NCI-H446 (cell line): ENCODE measurements at regions not wholly inside any gene's neighbourhood (a gene's known extent, or its start where the extent isn't known, plus 50 kb on each side); places are given as distances from the start of the nearest gene placed in this dataset.
A peak's percentile ranks its signal among the peaks of the same experiment; 100 is the strongest.
"Not testable (repeated sequence)": the region's sequence is repeated elsewhere in the genome, so short reads cannot be mapped to it uniquely, and the experiment has no call there.

Experiments used
- DNase-seq, 2 experiments: peaks; one replicate each; lab custom pipeline; 2025; lab: John Stamatoyannopoulos, UW

GRCh38 chr13:50417597-50417996, 402.4 kb downstream of the KCNRG start:
- DNase-seq: no peak

DNA sequence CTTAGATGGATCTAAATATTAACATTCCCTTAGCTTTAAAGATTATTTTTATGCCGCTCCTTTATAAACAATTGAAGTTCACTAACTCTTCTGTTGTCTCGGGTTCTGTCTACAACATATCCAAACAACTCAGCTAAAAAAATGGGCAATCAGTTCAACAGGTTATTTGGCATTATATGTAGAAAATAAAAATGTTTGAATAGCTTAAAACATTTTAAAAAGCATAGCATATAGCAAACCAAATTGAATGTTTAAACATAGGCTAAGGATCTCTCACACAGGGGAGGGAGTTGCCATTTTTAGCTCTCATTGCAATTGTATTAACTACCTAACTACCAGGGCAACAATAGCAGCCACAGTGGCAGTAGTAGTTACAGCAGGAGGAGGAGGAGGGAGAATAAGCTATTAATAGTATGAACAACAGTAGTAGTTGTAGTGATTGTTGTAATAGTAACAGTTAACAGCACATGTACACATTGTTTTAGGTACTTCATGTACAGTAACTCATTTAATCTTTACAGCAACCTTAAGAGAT, 404.2 kb downstream of the KCNRG start:
- DNase-seq: no peak

DNA sequence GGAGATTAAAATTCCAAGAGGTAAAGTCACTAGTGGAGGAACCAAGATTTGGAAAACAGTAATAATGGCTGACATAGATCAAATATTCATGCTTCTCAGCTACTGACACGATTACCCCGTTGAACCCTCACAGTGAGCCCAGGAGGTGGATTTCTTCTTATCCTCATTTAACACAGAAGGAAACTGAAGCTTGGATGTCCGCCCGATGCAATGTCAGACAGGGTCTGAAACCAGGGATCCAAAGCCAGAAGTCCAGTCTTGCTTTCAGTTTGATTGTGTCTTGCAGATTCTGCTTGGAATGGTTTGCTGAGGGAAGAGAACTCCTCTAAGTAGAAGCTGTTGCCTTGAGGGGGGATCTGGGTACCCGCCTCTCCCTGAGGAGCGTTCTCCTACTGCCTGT, 404.7 kb downstream of the KCNRG start:
- DNase-seq: no peak

DNA sequence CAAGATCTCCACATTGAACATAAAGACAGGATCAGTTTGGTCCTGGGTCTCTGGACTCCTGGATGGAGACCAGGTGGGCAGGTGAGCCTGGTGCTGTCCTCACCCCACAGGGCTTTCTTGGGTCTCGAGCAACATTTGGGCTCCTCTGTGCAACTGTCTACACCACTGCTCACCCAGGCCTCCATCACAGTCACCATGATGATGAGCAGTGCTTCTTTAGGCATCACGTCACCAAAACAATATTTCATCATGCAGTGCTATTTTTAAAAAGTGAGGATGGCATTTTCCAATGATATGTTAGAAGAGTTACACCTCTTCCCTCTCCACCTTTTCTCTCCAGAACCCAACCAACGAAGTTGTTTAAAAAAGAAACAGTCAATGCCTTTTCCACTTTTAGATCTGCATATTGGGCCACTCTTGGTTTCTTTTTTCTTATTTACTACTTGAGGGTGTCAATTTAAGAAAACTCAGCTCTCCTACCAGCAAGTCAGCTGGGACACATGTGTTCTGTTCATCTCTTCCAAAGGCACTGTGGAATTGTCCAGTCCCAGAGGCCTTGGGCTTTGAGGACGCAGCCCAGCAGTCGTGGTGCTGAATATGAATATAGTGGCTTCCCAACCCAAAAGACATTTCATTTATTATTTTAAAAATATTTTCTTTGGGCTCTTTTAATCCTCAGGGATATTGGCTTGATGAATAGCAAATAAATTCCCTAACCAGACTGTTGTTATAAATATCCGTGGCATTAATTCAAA, 405.7 kb downstream of the KCNRG start:
- no peak for DNase-seq

GRCh38 chr13:50421473-50422130, 406.4 kb downstream of the KCNRG start:
- no peak for DNase-seq

DNA sequence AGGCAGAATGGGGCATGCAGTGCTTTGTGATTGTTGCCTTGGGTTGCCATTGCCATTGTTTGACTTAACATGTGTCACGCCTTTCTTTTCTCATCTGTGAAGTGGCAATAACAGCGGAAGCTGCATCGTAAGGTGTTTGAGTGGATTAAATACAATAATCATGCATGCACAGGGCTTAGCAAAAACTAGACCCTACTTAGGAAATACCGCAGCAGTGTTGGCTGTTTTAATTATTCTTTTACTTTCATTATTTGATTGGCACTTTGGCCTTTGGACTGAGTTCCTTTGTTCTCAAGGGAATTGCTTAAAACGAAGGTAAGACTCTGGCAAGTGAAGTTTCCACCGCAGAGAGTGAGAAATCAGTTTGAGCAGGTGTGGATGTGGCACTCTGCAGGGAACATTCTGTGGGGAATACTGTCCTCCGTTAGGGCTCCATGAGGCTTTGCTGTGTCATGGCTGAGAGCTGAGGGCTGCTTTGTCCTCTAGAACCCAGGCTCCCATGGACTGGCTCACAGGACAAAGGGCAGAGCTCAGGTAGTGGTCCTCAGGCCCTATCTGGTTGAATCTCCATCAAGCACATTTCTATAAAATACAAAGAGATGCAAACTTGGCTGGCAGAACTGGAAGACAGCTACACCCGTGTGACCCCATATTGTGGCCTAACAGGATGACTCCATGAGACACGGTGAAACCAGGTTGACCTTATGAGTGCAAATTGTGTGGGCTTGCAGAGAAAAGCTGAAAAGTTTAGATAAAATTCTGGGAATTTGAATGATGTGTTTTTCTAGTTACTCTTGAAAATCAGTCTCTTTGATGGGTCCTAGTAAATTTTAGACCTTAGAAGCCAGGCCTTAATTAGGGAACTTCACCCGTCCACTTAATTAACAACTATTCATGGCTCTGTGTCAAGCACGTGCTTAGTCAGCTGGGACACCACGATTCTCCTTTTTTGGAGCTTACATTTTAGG, 407.2 kb downstream of the KCNRG start:
- no peak for DNase-seq

GRCh38 chr13:50424993-50425392, 409.7 kb downstream of the KCNRG start:
- DNase-seq: no peak

DNA sequence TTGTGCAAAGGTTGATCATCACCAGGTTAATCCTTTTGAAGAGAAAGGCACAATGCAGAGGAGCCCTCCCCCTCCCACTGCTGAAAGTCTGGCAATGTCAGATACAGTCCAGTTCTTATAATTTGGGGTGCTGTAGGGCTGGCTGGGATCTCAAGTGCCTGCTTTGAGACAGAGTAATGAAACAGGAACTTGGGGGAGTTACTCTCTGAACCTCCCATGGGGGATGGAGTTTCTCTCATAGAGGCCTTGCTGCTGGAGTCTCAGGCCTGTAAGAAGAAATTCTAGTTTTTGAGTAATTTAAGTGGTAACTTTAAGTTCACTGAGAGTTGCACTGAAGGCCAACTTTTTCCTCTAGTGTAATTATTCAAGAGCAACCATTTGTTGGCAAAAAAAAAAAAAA, 410.5 kb downstream of the KCNRG start:
- no peak for DNase-seq

DNA sequence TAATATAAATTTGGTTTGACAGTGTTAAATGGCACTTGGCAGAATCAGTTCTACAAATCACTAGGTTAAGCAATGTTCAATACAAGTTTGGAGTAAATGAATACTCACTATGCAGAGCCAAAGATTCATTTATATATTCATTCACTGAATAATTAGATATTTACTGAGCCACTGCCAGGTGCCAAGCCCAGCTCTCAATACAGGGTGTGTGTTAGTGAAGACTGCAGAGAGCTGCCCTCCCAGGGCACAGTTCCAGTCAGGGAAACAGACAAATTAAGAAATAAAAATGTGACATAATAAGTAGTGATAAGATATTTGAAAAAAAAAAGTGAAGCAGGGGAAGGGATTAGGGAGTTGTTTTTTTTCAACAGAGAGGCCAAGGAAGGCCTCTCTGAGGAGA, 411.7 kb downstream of the KCNRG start:
- peak in 1 of 2 experiments; percentile 48 for DNase-seq

DNA sequence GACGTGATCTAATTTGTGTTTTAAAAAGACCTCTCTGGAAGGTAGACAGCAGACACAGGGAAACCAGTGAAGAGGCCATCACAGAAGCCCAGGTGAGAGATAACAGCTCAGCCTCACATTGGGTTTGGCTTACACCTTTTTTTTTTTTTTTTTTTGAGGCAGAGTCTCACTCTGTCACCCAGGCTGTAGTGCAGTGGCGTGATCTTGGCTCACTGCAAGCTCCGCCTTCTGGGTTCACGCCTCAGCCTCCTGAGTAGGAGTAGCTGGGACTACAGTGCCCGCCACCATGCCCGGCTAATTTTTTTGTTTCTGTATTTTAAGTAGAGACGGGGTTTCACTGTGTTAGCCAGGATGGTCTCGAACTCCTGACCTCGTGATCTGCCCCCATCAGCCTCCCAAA, 412.3 kb downstream of the KCNRG start:
- DNase-seq: not testable (repeated sequence)

DNA sequence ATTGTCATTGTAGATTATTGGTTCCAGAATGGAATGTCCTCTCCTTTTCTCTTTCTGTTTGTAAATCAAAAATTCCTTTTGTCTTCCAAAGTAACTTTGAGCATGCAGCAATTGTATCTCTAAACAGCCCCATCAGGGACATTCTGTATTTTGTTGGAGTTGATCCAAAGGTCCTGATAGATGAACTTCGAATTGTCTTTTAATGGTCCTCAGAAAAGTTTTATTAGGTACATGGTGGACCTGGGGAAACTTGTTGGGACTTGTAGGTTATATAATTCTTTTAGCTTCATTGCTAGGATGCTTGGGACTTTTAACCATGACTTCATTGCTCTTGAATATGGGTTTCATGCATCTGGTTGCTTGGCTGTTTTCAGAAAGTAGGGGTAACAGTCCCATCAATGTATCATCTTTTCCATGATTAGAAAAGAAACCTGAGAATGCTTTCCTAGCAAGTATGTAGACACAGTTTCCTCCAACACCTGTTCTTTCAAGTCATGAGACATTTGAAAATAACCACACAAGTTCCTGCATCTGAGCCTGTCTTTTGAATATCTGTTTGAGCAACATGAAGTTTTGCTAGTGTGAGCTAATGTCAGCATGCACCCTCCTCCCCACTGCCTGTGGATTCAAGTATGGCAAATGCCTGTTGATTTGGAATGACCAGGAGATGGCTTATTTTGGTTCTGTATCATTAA, 413.1 kb downstream of the KCNRG start:
- DNase-seq: no peak

- no peak for DNase-seq
Observed at GRCh38 chr13:50435011-50435410, 408.5 kb downstream of the DLEU7 start.

- no peak for DNase-seq
Observed at GRCh38 chr13:50437252-50437651, 406.2 kb downstream of the DLEU7 start.

DNA sequence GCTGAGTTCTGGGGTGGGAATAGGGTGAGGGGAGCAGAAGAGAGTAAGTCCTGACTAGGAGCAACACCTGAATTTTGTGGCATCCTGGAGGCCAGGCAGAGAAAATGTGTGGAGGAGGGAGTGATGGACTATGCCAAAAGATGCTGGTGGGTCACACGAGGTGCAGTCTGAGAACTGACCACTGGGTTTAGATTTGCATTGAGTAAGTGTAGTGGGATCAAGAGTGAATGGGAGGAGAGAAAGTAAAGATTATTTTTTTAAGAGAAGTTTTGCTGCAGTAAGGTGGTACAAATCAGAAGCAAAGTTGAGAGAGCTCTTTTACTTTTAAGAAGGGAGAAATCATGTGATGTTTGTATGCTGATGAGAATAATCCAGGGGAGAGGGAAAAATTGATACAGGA, 405.1 kb downstream of the DLEU7 start:
- no peak for DNase-seq

DNA sequence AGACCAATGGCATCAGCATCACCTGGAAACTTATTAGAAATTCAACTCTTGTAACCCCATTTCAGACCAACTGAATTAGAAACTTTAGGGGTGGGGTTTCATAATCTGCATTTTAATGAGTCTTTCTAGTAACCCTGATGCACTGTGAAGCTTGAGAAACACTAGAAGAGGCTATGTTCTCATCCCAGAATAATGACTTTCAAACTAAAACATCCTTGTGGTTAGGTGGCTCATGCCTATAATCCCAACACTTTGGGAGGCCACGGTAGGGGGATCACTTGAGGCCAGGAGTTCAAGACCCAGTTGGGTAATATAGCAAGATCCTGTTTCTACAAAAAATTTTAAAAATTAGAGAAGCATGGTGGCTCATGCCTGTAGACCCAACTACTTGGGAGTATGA, 402.4 kb downstream of the DLEU7 start:
- no peak for DNase-seq

DNA sequence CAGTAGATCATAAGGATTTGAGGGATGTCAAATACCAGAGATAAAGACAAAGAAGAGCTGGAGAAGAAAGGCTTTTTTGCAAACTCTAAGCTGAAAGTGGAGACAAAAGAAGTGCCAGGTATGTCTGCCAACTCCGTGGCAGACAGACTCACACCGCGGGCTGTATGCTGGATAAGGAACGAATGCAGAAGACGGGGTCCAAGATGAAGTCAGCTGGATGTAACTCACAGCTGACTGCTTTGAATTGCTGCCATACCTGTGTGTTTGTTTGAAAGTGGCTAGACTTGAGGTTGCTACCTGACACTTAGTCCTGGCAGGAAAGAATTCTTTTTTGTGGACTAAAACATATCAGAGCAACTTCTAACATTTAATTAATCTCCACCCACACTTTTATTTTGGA, 398.8 kb downstream of the DLEU7 start:
- DNase-seq: no peak

- no peak for DNase-seq
Observed at GRCh38 chr13:50446611-50447010, 396.9 kb downstream of the DLEU7 start.

DNA sequence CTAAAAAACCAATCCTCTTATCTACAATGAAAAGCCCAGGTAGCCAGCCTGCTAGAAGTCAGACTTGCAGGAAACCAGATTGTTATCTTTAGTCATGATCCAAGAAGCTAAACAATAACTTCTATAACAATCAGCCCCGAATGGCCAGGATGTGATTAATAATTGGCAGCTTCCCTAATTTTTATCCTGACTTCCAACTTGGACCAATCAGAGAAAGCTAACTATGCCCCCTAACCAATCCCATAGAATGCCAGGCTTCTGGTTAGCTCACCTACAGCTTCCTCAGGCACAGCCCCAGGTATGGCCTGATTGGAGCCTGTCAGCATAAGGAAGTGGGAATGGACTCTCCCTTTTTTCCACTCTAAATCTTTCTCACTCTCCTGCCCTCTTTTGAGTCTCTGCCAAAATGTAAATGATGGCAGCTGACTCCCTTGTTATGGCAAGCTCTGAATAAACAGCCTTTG, 394.9 kb downstream of the DLEU7 start:
- DNase-seq: peak; percentile 6 to 9

- DNase-seq: no peak
Observed at GRCh38 chr13:50449465-50449864, 394.0 kb downstream of the DLEU7 start.

DNA sequence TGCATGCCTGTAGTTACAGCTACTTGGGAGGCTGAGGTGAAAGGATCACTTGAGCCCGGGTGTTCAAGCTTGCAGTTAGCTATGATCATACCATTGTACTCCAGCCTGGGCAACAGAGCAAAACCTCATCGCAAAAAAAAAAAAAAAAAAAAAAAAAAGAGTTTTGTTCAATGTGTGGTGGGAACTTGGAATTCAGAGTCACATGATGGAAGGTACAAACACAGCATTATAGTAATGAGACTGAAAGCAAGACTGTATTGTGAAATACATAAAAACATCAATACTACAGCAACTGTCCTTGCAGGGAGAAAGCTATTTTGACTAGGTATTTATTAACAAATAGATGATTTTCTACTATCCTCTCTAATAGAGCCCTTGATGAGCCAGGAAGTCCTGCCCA, 393.2 kb downstream of the DLEU7 start:
- no peak for DNase-seq

DNA sequence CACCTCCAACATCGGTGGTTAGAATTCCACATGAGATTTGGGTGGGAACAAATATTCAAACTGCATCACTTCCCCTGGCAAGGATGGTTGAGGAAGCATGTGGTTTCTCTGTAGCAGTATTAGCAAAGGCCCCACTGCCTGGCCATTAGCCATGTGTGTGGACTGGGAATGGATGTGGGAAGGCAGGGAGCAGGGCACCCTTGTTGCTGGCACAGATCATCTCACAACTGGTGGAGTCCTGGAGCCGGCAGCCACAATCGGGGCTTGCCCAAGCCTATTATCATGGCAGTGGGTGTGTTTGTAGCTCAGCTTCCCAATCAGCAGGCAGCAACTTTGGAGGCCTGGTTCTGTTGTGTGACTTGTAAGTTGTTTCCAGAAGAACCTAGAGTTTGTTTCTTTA, 391.9 kb downstream of the DLEU7 start:
- peak in 1 of 2 experiments; percentile 43 for DNase-seq

GRCh38 chr13:50452028-50452427, 391.5 kb downstream of the DLEU7 start:
- no peak for DNase-seq
